ENCODE measurements at regions not wholly inside any gene's neighbourhood (a gene's known extent, or its start where the extent isn't known, plus 50 kb on each side); places are given as distances from the start of the nearest gene placed in this dataset.

- TF ChIP-seq POLR2A (IDR thresholded peaks at IDR 0.05) (no peak), CTCF (IDR thresholded peaks at IDR 0.05 in 8 of 11, conservative IDR thresholded peaks at IDR 0.05 in 3 of 11) (no peak), POLR2AphosphoS5 (IDR thresholded peaks at IDR 0.05) (no peak)
Measured at GRCh38 chr6:3940703-3941102, 91.5 kb downstream of the FAM50B start.
